Suprapubic skin (tissue), 4 donors: ENCODE measurements at regions not wholly inside any gene's neighbourhood (a gene's known extent, or its start where the extent isn't known, plus 50 kb on each side); places are given as distances from the start of the nearest gene placed in this dataset.
"Not testable (repeated sequence)": the region's sequence is repeated elsewhere in the genome, so short reads cannot be mapped to it uniquely, and the experiment has no call there.

Experiments used
- DNase-seq, 2 donors: peaks; one replicate each; pipeline ENCODE4 v3.0.0-alpha.2; 2019; ENCODE audit warnings: low spot score in 2 of 2
- H3K27ac ChIP-seq: fragments of 200-600 bp; sonication (generic); one replicate; pipeline ENCODE4 v1.5.1; 2019
- H3K27me3 ChIP-seq: fragments of 200-600 bp; sonication (generic); one replicate; pipeline ENCODE4 v1.5.1; 2019
- H3K36me3 ChIP-seq: fragments of 200-600 bp; sonication (generic); one replicate; pipeline ENCODE4 v1.5.1; 2019
- H3K4me1 ChIP-seq: fragments of 200-600 bp; sonication (generic); one replicate; pipeline ENCODE4 v1.5.1; 2019
- H3K4me3 ChIP-seq: fragments of 200-600 bp; sonication (generic); one replicate; pipeline ENCODE4 v1.5.1; 2019; ENCODE audit warnings: mild to moderate bottlenecking
- H3K9me3 ChIP-seq: fragments of 200-600 bp; sonication (generic); one replicate; pipeline ENCODE4 v1.5.1; 2019
- CTCF ChIP-seq, 2 donors: fragments of 200-600 bp in 1 of 2; fragments of 450-650 bp in 1 of 2; sonication (generic) in 1 of 2; IDR thresholded peaks; one replicate each; pipeline ENCODE4 v1.5.1; 2016 to 2019; ENCODE audit warnings: antibody characterized with exemption in 2 of 2, mild to moderate bottlenecking in 1 of 2, moderate library complexity in 1 of 2
- EP300 ChIP-seq: sonication (generic); formaldehyde crosslinking; IDR thresholded peaks from one replicate; pipeline ENCODE4 v1.6.1; 2017; ENCODE audit warnings: antibody characterized with exemption
- POLR2A ChIP-seq, 2 donors: fragments of 450-650 bp; IDR thresholded peaks; one replicate each; pipeline ENCODE4 v1.6.1; 2017; ENCODE audit warnings: antibody characterized with exemption in 2 of 2, mild to moderate bottlenecking in 2 of 2, moderate library complexity in 2 of 2
- POLR2AphosphoS5 ChIP-seq, 3 donors: sonication (generic); formaldehyde crosslinking; IDR thresholded peaks; one replicate each; pipeline ENCODE4 v1.6.1; 2017; ENCODE audit warnings: antibody characterized with exemption in 3 of 3
- WGBS: methylation state at CpG from one replicate; pipeline ENCODE4 v1.1.5; 2018; 5-methylcytosine and 5-hydroxymethylcytosine counted together

DNA sequence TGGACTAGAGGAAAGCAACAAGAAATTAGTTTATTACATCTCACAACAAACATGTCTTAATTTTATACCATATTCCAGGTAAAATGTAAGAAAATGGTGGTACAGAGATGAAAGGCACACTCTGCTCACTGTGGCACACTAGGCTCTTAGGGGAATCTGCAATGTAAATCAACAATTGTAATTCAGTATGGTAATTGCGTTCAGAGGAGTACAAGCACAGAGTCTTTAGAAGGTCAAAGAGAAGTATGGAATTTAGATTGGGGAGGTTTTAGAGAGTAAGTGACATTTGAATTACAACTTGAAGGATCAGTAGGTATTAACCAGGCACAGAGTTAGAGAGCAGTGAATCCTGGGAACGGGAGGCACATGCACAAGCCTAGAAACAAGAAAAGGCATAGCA, 694.0 kb upstream of the USP15 start:
- no peaks in the 10 kb centered on the region for H3K9me3 ChIP-seq
- no peaks in the 10 kb centered on the region for H3K36me3 ChIP-seq
- H3K27ac ChIP-seq, result no peak overlapping the region
- 76% methylated on average over 2 of the region's 2 CpGs for WGBS
- no peaks in the 10 kb centered on the region for H3K4me1 ChIP-seq
- no peak overlapping the region for H3K4me3 ChIP-seq
- DNase-seq, result no peak
- H3K27me3 ChIP-seq, result no peaks in the 10 kb centered on the region
- no peak for TF ChIP-seq CTCF (IDR thresholded peaks at IDR 0.05)

GRCh38 chr12:61574339-61574738, 685.9 kb upstream of the USP15 start:
- TF ChIP-seq CTCF (IDR thresholded peaks at IDR 0.05) (no peak), POLR2A (IDR thresholded peaks at IDR 0.05) (no peak), EP300 (no peak), POLR2AphosphoS5 (IDR thresholded peaks at IDR 0.05) (no peak)
- Histone ChIP-seq H3K4me3 (no peak overlapping the region), H3K27me3 (no peaks in the 10 kb centered on the region), H3K9me3 (no peaks in the 10 kb centered on the region), H3K36me3 (no peaks in the 10 kb centered on the region), H3K4me1 (no peaks in the 10 kb centered on the region), H3K27ac (no peak overlapping the region)
- no peak for DNase-seq
- 68% methylated on average over 3 of the region's 3 CpGs for WGBS

DNA sequence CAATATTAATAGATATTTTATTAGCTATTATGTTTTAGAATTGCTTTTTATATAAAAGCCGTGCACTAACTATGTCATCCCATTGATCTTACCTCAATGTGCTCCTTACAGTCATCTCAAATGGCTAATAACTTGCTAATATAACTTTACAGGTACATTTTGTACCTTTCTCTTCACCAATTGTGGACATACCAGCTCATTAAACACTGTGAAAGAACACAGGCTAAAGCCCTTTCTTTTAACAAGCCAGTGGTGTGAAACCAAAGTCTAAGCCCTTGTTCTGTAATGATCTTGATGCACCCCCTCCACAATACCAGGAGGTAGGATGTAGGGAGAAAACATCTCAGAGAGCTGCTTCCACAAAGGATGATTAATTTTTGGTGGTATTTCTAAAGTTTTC, 675.3 kb upstream of the USP15 start:
- Histone ChIP-seq H3K9me3 (peaks cover 8% of the 10 kb centered on the region), H3K27me3 (no peaks in the 10 kb centered on the region), H3K36me3 (no peaks in the 10 kb centered on the region), H3K4me1 (no peaks in the 10 kb centered on the region), H3K4me3 (no peak overlapping the region), H3K27ac (no peak overlapping the region)
- DNase-seq, result no peak
- 85% methylated on average over 1 of the region's 1 CpG for WGBS
- TF ChIP-seq POLR2A (IDR thresholded peaks at IDR 0.05) (no peak), POLR2AphosphoS5 (IDR thresholded peaks at IDR 0.05) (no peak), CTCF (IDR thresholded peaks at IDR 0.05) (no peak), EP300 (no peak)

GRCh38 chr12:61590864-61591263, 669.3 kb upstream of the USP15 start:
- not testable (repeated sequence) for H3K27ac ChIP-seq, H3K36me3 ChIP-seq, H3K27me3 ChIP-seq, DNase-seq, H3K4me1 ChIP-seq, H3K4me3 ChIP-seq
- H3K9me3 ChIP-seq, result peaks cover 13% of the 10 kb centered on the region

DNA sequence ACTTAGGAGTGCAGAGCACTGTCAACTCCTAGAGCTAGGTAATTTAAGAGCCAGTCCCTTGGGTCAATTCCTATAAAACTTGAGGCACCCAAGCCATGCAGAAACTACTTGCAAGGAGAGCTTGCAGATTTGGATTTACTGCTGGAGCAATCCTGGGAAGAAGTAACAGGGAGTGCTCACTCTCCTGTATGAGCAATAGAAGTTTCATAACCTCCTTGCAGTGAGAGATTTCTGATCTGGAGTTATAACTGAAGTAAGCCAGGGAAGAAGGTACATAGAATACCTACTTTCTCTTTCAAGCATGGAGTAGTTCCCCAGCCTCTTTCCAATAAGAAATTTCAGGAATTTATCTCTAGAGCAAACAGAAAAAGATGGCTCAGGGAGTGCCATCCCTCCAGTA, 650.1 kb upstream of the USP15 start:
- no peaks in the 10 kb centered on the region for H3K27me3 ChIP-seq
- H3K27ac ChIP-seq, result no peak overlapping the region
- H3K4me1 ChIP-seq, result no peaks in the 10 kb centered on the region
- H3K9me3 ChIP-seq, result no peaks in the 10 kb centered on the region
- no peaks in the 10 kb centered on the region for H3K36me3 ChIP-seq
- TF ChIP-seq POLR2AphosphoS5 (IDR thresholded peaks at IDR 0.05) (no peak), POLR2A (IDR thresholded peaks at IDR 0.05) (no peak), EP300 (no peak), CTCF (IDR thresholded peaks at IDR 0.05) (no peak)
- DNase-seq, result no peak
- H3K4me3 ChIP-seq, result no peak overlapping the region

- no peak overlapping the region for H3K4me3 ChIP-seq
- H3K27ac ChIP-seq, result no peak overlapping the region
- no peaks in the 10 kb centered on the region for H3K4me1 ChIP-seq
- no peaks in the 10 kb centered on the region for H3K9me3 ChIP-seq
- TF ChIP-seq EP300 (no peak), POLR2A (IDR thresholded peaks at IDR 0.05) (no peak), CTCF (IDR thresholded peaks at IDR 0.05) (no peak), POLR2AphosphoS5 (IDR thresholded peaks at IDR 0.05) (no peak)
- WGBS, result 78% methylated on average over 2 of the region's 2 CpGs
- no peaks in the 10 kb centered on the region for H3K36me3 ChIP-seq
- DNase-seq, result no peak
- no peaks in the 10 kb centered on the region for H3K27me3 ChIP-seq
Observed at GRCh38 chr12:61629702-61630101, 630.5 kb upstream of the USP15 start.
